ENCODE measurements at regions not wholly inside any gene's neighbourhood (a gene's known extent, or its start where the extent isn't known, plus 50 kb on each side); places are given as distances from the start of the nearest gene placed in this dataset.

GRCh38 chr6:14709900-14710299 lies 536.0 kb upstream of the JARID2 start:
- no peak for DNase-seq

- DNase-seq, result no peak
Observed at GRCh38 chr6:14710421-14710820, 535.4 kb upstream of the JARID2 start.

GRCh38 chr6:14711056-14711703 lies 534.7 kb upstream of the JARID2 start:
- peak; percentile 68 for DNase-seq

- no peak for DNase-seq
Observed at GRCh38 chr6:14711704-14712379, 534.0 kb upstream of the JARID2 start.

- peak; percentile 32 for DNase-seq
Observed at GRCh38 chr6:14713008-14713960, 532.6 kb upstream of the JARID2 start.

GRCh38 chr6:14713966-14714631 lies 531.8 kb upstream of the JARID2 start:
- DNase-seq, result no peak

- DNase-seq, result peak; percentile 38
Observed at GRCh38 chr6:14715076-14715475, 530.8 kb upstream of the JARID2 start.

- DNase-seq, result no peak
Observed at GRCh38 chr6:14716499-14717146, 529.2 kb upstream of the JARID2 start.

GRCh38 chr6:14717307-14717706 lies 528.6 kb upstream of the JARID2 start:
- DNase-seq, result peak; percentile 17

- DNase-seq, result no peak
Observed at GRCh38 chr6:14718861-14719260, 527.0 kb upstream of the JARID2 start.

- DNase-seq, result no peak
Observed at GRCh38 chr6:14719270-14719669, 526.6 kb upstream of the JARID2 start.

- DNase-seq, result no peak
Observed at GRCh38 chr6:14720411-14721102, 525.3 kb upstream of the JARID2 start.

GRCh38 chr6:14721103-14721758 lies 524.6 kb upstream of the JARID2 start:
- peak; percentile 51 for DNase-seq

- peak; percentile 73 for DNase-seq
Observed at GRCh38 chr6:14722001-14722562, 523.8 kb upstream of the JARID2 start.

GRCh38 chr6:14722704-14723103 lies 523.2 kb upstream of the JARID2 start:
- no peak for DNase-seq

GRCh38 chr6:14723535-14724086 lies 522.3 kb upstream of the JARID2 start:
- no peak for DNase-seq

- DNase-seq, result no peak
Observed at GRCh38 chr6:14724549-14724948, 521.3 kb upstream of the JARID2 start.

- no peak for DNase-seq
Observed at GRCh38 chr6:14726816-14727493, 518.9 kb upstream of the JARID2 start.

- no peak for DNase-seq
Observed at GRCh38 chr6:14727494-14728395, 518.1 kb upstream of the JARID2 start.

Data from NCI-H69 (cell line).